ENCODE measurements at regions not wholly inside any gene's neighbourhood (a gene's known extent, or its start where the extent isn't known, plus 50 kb on each side); places are given as distances from the start of the nearest gene placed in this dataset.
"Not testable (repeated sequence)": the region's sequence is repeated elsewhere in the genome, so short reads cannot be mapped to it uniquely, and the experiment has no call there.

DNA sequence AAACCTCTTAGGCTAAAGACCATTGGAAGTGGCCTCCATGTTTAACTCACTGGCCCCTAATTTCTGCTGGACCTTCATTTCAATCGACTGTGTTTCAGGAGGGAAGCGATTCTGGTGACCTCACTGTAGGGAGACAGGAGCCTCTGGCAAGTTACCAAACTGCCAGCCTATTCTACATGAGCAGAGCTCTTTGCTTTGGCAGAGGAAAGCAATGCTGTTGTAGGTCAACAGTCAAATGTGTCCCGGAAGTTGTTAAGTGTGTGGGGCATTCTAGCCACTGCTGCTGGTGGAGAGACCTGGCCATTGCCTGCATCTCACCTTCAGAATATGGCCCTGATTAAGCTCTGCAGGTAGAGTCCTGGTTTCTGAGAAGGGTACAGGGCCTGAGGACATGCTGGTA lies 306.8 kb upstream of the NOTCH2NLA start:
- H3K4me3 Mint-ChIP-seq; H3K79me2 ChIP-seq (ENCODE audit: insufficient read depth, low read length); H3K4me1 Mint-ChIP-seq; H3K23ac ChIP-seq (ENCODE audit: insufficient read length, low read depth, low read length); H2BK20ac ChIP-seq (ENCODE audit: low read depth, low read length, poor library complexity, severe bottlenecking); H3K23me2 ChIP-seq (ENCODE audit: insufficient read length, low read depth, low read length, poor library complexity, severe bottlenecking); H3K9ac ChIP-seq (ENCODE audit: extremely low read depth, insufficient read length, low read length); H3K27me3 ChIP-seq (ENCODE audit: insufficient read depth, low read length); H4K20me1 ChIP-seq (ENCODE audit: control insufficient read depth, insufficient read depth, insufficient read length); H3K27me3 Mint-ChIP-seq (ENCODE audit: low read depth); H3K4ac ChIP-seq (ENCODE audit: low read depth, low read length); H2BK15ac ChIP-seq (ENCODE audit: low read depth, low read length); H2BK5ac ChIP-seq (ENCODE audit: insufficient read length, low read length); H3K36me3 Mint-ChIP-seq (ENCODE audit: insufficient read depth in 1 of 3, low read depth in 3 of 3); H3K14ac ChIP-seq (ENCODE audit: insufficient read depth, low read length); H4K91ac ChIP-seq (ENCODE audit: insufficient read length, low read depth, low read length); H2BK120ac ChIP-seq (ENCODE audit: low read depth, low read length, poor library complexity, severe bottlenecking); H2BK12ac ChIP-seq (ENCODE audit: insufficient read length, low read depth, low read length); H3K9me3 ChIP-seq (ENCODE audit: control insufficient read depth, low read depth, low read length); H3K27ac Mint-ChIP-seq; H4K8ac ChIP-seq (replicated peaks; ENCODE audit: insufficient read length, low read depth, low read length); H4K5ac ChIP-seq (ENCODE audit: insufficient read length, low read depth, low read length); H3K56ac ChIP-seq (ENCODE audit: insufficient read length, low read depth, low read length); H3K79me1 ChIP-seq (ENCODE audit: insufficient read depth, low read depth, low read length, poor library complexity, severe bottlenecking); H2AK5ac ChIP-seq (ENCODE audit: insufficient read length, low read length); H3T11ph ChIP-seq (ENCODE audit: low read length); H3K4me2 ChIP-seq (ENCODE audit: insufficient read depth, insufficient read length, low read length); H3K4me1 ChIP-seq (ENCODE audit: insufficient read depth, low read length); H2AFZ ChIP-seq (ENCODE audit: low read length); H3K18ac ChIP-seq (ENCODE audit: insufficient read length, low read depth, low read length); H3K27ac ChIP-seq (ENCODE audit: insufficient read length, low read depth, low read length); H3K9me3 Mint-ChIP-seq; DNase-seq: not testable (repeated sequence)
- WGBS (ENCODE audit: extremely low coverage, insufficient read length, low lambda C conversion rate) = no CpG with 5 or more reads among the region's 3 CpGs

- not testable (repeated sequence) for H3K27me3 Mint-ChIP-seq (ENCODE audit: low read depth); H3K36me3 Mint-ChIP-seq (ENCODE audit: insufficient read depth in 1 of 3, low read depth in 3 of 3); DNase-seq; H3K4ac ChIP-seq (ENCODE audit: low read depth, low read length); H4K20me1 ChIP-seq (ENCODE audit: control insufficient read depth, insufficient read depth, insufficient read length); H4K5ac ChIP-seq (ENCODE audit: insufficient read length, low read depth, low read length); H2AK5ac ChIP-seq (ENCODE audit: insufficient read length, low read length); H3K14ac ChIP-seq (ENCODE audit: insufficient read depth, low read length); H3K79me2 ChIP-seq (ENCODE audit: insufficient read depth, low read length); H3K27ac ChIP-seq (ENCODE audit: insufficient read length, low read depth, low read length); H3K18ac ChIP-seq (ENCODE audit: insufficient read length, low read depth, low read length); H2BK15ac ChIP-seq (ENCODE audit: low read depth, low read length); H3K27ac Mint-ChIP-seq; H4K8ac ChIP-seq (replicated peaks; ENCODE audit: insufficient read length, low read depth, low read length); H3K4me1 ChIP-seq (ENCODE audit: insufficient read depth, low read length); H2BK5ac ChIP-seq (ENCODE audit: insufficient read length, low read length); H2BK20ac ChIP-seq (ENCODE audit: low read depth, low read length, poor library complexity, severe bottlenecking); H4K91ac ChIP-seq (ENCODE audit: insufficient read length, low read depth, low read length); H2AFZ ChIP-seq (ENCODE audit: low read length); H3K27me3 ChIP-seq (ENCODE audit: insufficient read depth, low read length); H3K9ac ChIP-seq (ENCODE audit: extremely low read depth, insufficient read length, low read length); H3T11ph ChIP-seq (ENCODE audit: low read length); H3K79me1 ChIP-seq (ENCODE audit: insufficient read depth, low read depth, low read length, poor library complexity, severe bottlenecking); H3K56ac ChIP-seq (ENCODE audit: insufficient read length, low read depth, low read length); H3K23ac ChIP-seq (ENCODE audit: insufficient read length, low read depth, low read length); H3K9me3 Mint-ChIP-seq; H3K4me2 ChIP-seq (ENCODE audit: insufficient read depth, insufficient read length, low read length); H3K9me3 ChIP-seq (ENCODE audit: control insufficient read depth, low read depth, low read length); H2BK120ac ChIP-seq (ENCODE audit: low read depth, low read length, poor library complexity, severe bottlenecking); H3K4me3 Mint-ChIP-seq; H3K23me2 ChIP-seq (ENCODE audit: insufficient read length, low read depth, low read length, poor library complexity, severe bottlenecking); H2BK12ac ChIP-seq (ENCODE audit: insufficient read length, low read depth, low read length); H3K4me1 Mint-ChIP-seq
- WGBS (ENCODE audit: extremely low coverage, insufficient read length, low lambda C conversion rate) = no CpG with 5 or more reads among the region's 6 CpGs
Measured at GRCh38 chr1:146530958-146531357, 302.1 kb upstream of the NOTCH2NLA start.

DNA sequence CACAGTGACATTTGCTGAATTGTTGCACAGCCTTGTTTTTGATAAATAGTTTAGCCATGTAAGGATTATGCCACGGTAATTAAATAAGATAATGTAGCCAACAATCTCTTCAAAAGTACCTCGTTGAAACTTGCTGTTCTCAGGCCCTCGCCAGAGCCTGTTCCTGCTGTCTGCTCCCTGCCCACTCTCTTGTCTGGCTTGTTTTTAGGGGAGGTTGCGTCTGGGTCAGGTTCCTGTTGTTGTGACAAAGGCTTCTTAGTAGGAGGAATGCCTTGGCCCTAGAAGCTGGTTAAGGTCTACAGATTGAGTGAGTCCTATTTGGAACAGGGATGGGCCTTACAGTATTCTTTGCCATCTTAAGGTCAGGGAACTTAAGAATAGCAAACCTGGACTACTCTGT lies 294.0 kb upstream of the NOTCH2NLA start:
- H2BK12ac ChIP-seq (ENCODE audit: insufficient read length, low read depth, low read length); H3K23ac ChIP-seq (ENCODE audit: insufficient read length, low read depth, low read length); H3K27ac Mint-ChIP-seq; H3K4ac ChIP-seq (ENCODE audit: low read depth, low read length); H2BK5ac ChIP-seq (ENCODE audit: insufficient read length, low read length); H3K4me3 Mint-ChIP-seq; H4K20me1 ChIP-seq (ENCODE audit: control insufficient read depth, insufficient read depth, insufficient read length); H3K27me3 Mint-ChIP-seq (ENCODE audit: low read depth); H3K4me1 ChIP-seq (ENCODE audit: insufficient read depth, low read length); H2BK20ac ChIP-seq (ENCODE audit: low read depth, low read length, poor library complexity, severe bottlenecking); H3K56ac ChIP-seq (ENCODE audit: insufficient read length, low read depth, low read length); H2AK5ac ChIP-seq (ENCODE audit: insufficient read length, low read length); H3K4me1 Mint-ChIP-seq; H3K14ac ChIP-seq (ENCODE audit: insufficient read depth, low read length); H3K79me1 ChIP-seq (ENCODE audit: insufficient read depth, low read depth, low read length, poor library complexity, severe bottlenecking); H2AFZ ChIP-seq (ENCODE audit: low read length); H3K23me2 ChIP-seq (ENCODE audit: insufficient read length, low read depth, low read length, poor library complexity, severe bottlenecking); H2BK120ac ChIP-seq (ENCODE audit: low read depth, low read length, poor library complexity, severe bottlenecking); H3K27me3 ChIP-seq (ENCODE audit: insufficient read depth, low read length); H2BK15ac ChIP-seq (ENCODE audit: low read depth, low read length); H3K9me3 ChIP-seq (ENCODE audit: control insufficient read depth, low read depth, low read length); H3K27ac ChIP-seq (ENCODE audit: insufficient read length, low read depth, low read length); H3K4me2 ChIP-seq (ENCODE audit: insufficient read depth, insufficient read length, low read length); H3K9me3 Mint-ChIP-seq; H3K36me3 Mint-ChIP-seq (ENCODE audit: insufficient read depth in 1 of 3, low read depth in 3 of 3); H3K18ac ChIP-seq (ENCODE audit: insufficient read length, low read depth, low read length); H4K8ac ChIP-seq (replicated peaks; ENCODE audit: insufficient read length, low read depth, low read length); H3K79me2 ChIP-seq (ENCODE audit: insufficient read depth, low read length); H3T11ph ChIP-seq (ENCODE audit: low read length); DNase-seq; H4K5ac ChIP-seq (ENCODE audit: insufficient read length, low read depth, low read length); H4K91ac ChIP-seq (ENCODE audit: insufficient read length, low read depth, low read length); H3K9ac ChIP-seq (ENCODE audit: extremely low read depth, insufficient read length, low read length): not testable (repeated sequence)
- no CpG with 5 or more reads among the region's 4 CpGs for WGBS (ENCODE audit: extremely low coverage, insufficient read length, low lambda C conversion rate)
